M059J (cell line): ENCODE measurements at regions not wholly inside any gene's neighbourhood (a gene's known extent, or its start where the extent isn't known, plus 50 kb on each side); places are given as distances from the start of the nearest gene placed in this dataset.

Source experiments
- DNase-seq: peaks from one replicate; pipeline ENCODE4 v3.0.0-alpha.2; 2012; ENCODE audit warnings: low read depth

GRCh38 chr7:31284106-31284505 is 56.4 kb downstream of the NEUROD6 start:
- DNase-seq = no peak

GRCh38 chr7:31271641-31272405 is 68.7 kb downstream of the NEUROD6 start:
- peak; percentile 16 for DNase-seq

- no peak for DNase-seq
These were observed 73.0 kb downstream of the NEUROD6 start for GRCh38 chr7:31267486-31267885.

GRCh38 chr7:31263338-31263737 is 77.2 kb downstream of the NEUROD6 start:
- DNase-seq = no peak

GRCh38 chr7:31261341-31261740 is 79.2 kb downstream of the NEUROD6 start:
- peak; percentile 1 for DNase-seq

- no peak for DNase-seq
These were observed 79.7 kb downstream of the NEUROD6 start for GRCh38 chr7:31260851-31261250.

GRCh38 chr7:31258391-31258790 is 82.1 kb downstream of the NEUROD6 start:
- DNase-seq = no peak

GRCh38 chr7:31256506-31256905 is 84.0 kb downstream of the NEUROD6 start:
- no peak for DNase-seq

- no peak for DNase-seq
These were observed 85.6 kb downstream of the NEUROD6 start for GRCh38 chr7:31254926-31255325.

- DNase-seq = no peak
These were observed 87.0 kb downstream of the NEUROD6 start for GRCh38 chr7:31253532-31253931.

- no peak for DNase-seq
These were observed 89.1 kb downstream of the NEUROD6 start for GRCh38 chr7:31251441-31251840.

GRCh38 chr7:31249671-31250070 is 90.9 kb downstream of the NEUROD6 start:
- peak; percentile 0 for DNase-seq

GRCh38 chr7:31236868-31237267 is 103.7 kb downstream of the NEUROD6 start:
- DNase-seq = no peak

- DNase-seq = no peak
These were observed 105.5 kb downstream of the NEUROD6 start for GRCh38 chr7:31234836-31235605.

- no peak for DNase-seq
These were observed 111.6 kb downstream of the NEUROD6 start for GRCh38 chr7:31228957-31229356.

- no peak for DNase-seq
These were observed 125.8 kb downstream of the NEUROD6 start for GRCh38 chr7:31214751-31215150.

- no peak for DNase-seq
These were observed 129.2 kb downstream of the NEUROD6 start for GRCh38 chr7:31211281-31211680.

- no peak for DNase-seq
These were observed 136.5 kb downstream of the NEUROD6 start for GRCh38 chr7:31204071-31204470.

GRCh38 chr7:31203551-31203950 is 137.0 kb downstream of the NEUROD6 start:
- no peak for DNase-seq

- DNase-seq = no peak
These were observed 137.7 kb downstream of the NEUROD6 start for GRCh38 chr7:31202801-31203200.

- peak; percentile 56 for DNase-seq
These were observed 140.9 kb downstream of the ADCYAP1R1 start for GRCh38 chr7:31192986-31193385.

GRCh38 chr7:31190906-31191305 is 138.8 kb downstream of the ADCYAP1R1 start:
- no peak for DNase-seq

- DNase-seq = no peak
These were observed 134.1 kb downstream of the ADCYAP1R1 start for GRCh38 chr7:31186202-31186601.
